ENCODE measurements at regions not wholly inside any gene's neighbourhood (a gene's known extent, or its start where the extent isn't known, plus 50 kb on each side); places are given as distances from the start of the nearest gene placed in this dataset.

DNA sequence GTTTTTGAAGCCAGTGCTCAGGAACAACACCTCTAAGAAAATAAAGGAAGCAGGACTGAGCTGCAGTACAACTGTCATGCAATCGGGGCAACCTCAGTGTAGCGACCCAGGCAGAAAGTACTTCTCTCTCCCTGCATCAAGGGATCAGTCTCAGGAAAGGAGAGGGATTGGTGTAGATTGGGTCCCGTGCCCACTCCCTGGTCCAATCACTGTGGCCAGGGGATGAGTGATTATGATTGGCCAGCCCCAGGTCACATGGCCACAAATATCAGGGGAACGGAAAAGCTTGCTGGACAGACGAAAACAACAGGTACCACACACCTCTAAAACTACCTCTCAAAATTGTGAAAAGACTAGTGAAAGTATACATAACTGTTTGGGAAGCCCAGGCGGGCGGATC lies 136.2 kb upstream of the F3 start:
- TF ChIP-seq POLR2A (IDR thresholded peaks at IDR 0.05; ENCODE audit: low read depth, low read length) (no peak), SMC3 (IDR thresholded peaks at IDR 0.05; ENCODE audit: low read depth, low read length) (no peak), RAD21 (IDR thresholded peaks at IDR 0.05; ENCODE audit: low read length) (no peak), CHD1 (IDR thresholded peaks at IDR 0.05; ENCODE audit: low read depth, low read length) (no peak)
- TF ChIP-seq, protein P1, sequence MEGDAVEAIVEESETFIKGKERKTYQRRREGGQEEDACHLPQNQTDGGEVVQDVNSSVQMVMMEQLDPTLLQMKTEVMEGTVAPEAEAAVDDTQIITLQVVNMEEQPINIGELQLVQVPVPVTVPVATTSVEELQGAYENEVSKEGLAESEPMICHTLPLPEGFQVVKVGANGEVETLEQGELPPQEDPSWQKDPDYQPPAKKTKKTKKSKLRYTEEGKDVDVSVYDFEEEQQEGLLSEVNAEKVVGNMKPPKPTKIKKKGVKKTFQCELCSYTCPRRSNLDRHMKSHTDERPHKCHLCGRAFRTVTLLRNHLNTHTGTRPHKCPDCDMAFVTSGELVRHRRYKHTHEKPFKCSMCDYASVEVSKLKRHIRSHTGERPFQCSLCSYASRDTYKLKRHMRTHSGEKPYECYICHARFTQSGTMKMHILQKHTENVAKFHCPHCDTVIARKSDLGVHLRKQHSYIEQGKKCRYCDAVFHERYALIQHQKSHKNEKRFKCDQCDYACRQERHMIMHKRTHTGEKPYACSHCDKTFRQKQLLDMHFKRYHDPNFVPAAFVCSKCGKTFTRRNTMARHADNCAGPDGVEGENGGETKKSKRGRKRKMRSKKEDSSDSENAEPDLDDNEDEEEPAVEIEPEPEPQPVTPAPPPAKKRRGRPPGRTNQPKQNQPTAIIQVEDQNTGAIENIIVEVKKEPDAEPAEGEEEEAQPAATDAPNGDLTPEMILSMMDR (conservative IDR thresholded peaks at IDR 0.05; ENCODE audit: low read depth, low read length): no peak
